ENCODE measurements at regions not wholly inside any gene's neighbourhood (a gene's known extent, or its start where the extent isn't known, plus 50 kb on each side); places are given as distances from the start of the nearest gene placed in this dataset.

- Mint-ChIP-seq H3K27me3 (peaks cover 15 to 65% of the 10 kb centered on the region in 2 donors), H3K36me3 (peaks cover 0 to 3% (median 0%) of the 10 kb centered on the region in 3 donors), H3K9me3 (peaks cover 11 to 20% (median 15%) of the 10 kb centered on the region in 5 donors), H3K4me1 (peaks cover 0 to 7% (median 0%) of the 10 kb centered on the region in 3 donors), H3K4me3 (no peak overlapping the region), H3K27ac (no peak overlapping the region)
- no peak for DNase-seq
- Histone ChIP-seq H3K4me3 (ENCODE audit: low read length) (no peak overlapping the region), H3K4me1 (ENCODE audit: insufficient read depth, low read length) (no peaks in the 10 kb centered on the region), H3K36me3 (ENCODE audit: insufficient read depth, low read length) (no peaks in the 10 kb centered on the region), H3K27me3 (ENCODE audit: insufficient read depth, low read length, poor library complexity, severe bottlenecking) (no peaks in the 10 kb centered on the region), H3K27ac (ENCODE audit: low read depth, low read length) (no peak overlapping the region), H3K9me3 (ENCODE audit: low read length) (no peaks in the 10 kb centered on the region)
- ChIA-PET POLR2A (no interaction called here), CTCF (no interaction called here)
Measured at GRCh38 chr9:107178293-107178692, 104.8 kb upstream of the RAD23B start.

DNA sequence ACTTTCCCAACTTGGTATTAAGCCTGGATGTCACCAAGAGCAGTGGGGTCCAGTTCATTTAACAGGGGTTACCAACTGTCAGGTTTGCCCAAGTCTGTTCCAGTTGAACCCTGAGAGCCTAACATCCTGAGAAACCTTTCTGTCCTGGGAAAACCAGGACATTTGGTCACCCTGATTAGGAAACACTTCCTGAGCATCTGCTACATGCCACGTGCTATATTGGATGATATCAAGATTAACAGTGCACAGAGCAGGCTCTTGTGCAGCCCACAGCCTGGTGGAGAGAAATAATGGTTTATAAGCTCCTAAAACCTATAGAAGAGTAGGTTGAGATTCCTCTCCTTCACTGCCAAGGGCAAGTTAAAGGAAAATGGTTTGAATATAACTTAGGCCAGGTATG, 102.9 kb upstream of the RAD23B start:
- H3K27ac ChIP-seq (ENCODE audit: low read depth, low read length) = no peak overlapping the region
- Mint-ChIP-seq H3K9me3 (peaks cover 15 to 29% (median 23%) of the 10 kb centered on the region in 5 donors), H3K4me3 (no peak overlapping the region), H3K27me3 (peaks cover 15 to 70% of the 10 kb centered on the region in 2 donors), H3K36me3 (peaks cover 0 to 8% (median 0%) of the 10 kb centered on the region in 3 donors), H3K27ac (no peak overlapping the region), H3K4me1 (no peaks in the 10 kb centered on the region)
- no peak for DNase-seq
- H3K9me3 ChIP-seq (ENCODE audit: low read length) = no peaks in the 10 kb centered on the region
- no peaks in the 10 kb centered on the region for H3K36me3 ChIP-seq (ENCODE audit: insufficient read depth, low read length)
- ChIA-PET CTCF (no interaction called here), POLR2A (no interaction called here)
- no peaks in the 10 kb centered on the region for H3K4me1 ChIP-seq (ENCODE audit: insufficient read depth, low read length)
- H3K27me3 ChIP-seq (ENCODE audit: insufficient read depth, low read length, poor library complexity, severe bottlenecking) = no peaks in the 10 kb centered on the region
- H3K4me3 ChIP-seq (ENCODE audit: low read length) = no peak overlapping the region

DNA sequence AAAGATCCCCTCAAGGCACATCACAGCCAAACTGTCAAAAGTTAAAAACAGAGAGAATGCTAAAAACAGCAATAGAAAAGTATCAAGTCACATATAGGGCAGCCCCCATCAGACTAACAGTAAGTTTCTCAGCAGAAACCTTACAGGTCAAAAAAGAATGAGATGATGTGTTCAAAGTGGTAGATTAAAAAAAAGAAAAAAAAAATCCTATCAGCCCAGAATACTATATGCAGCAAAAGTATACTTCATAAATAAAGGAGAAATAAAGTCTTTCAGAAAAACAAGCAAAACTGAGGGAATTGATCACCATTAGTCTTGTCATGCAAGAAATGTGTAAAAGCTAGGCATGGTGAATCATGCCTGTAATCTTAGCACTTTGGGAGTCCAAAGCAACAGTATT, 99.9 kb upstream of the RAD23B start:
- ChIA-PET POLR2A (interaction anchor here (0.7 kb wide), 1 partner anchor 12 kb away, joined by 10 read pairs; no protein-coding TSS in a partner anchor), CTCF (no interaction called here)
- DNase-seq = no peak
- H3K27me3 Mint-ChIP-seq = peaks cover 21 to 56% of the 10 kb centered on the region in 2 donors
- H3K27me3 ChIP-seq (ENCODE audit: insufficient read depth, low read length, poor library complexity, severe bottlenecking) = no peaks in the 10 kb centered on the region
- H3K4me1 ChIP-seq (ENCODE audit: insufficient read depth, low read length) = no peaks in the 10 kb centered on the region
- H3K4me3 Mint-ChIP-seq = no peak overlapping the region
- no peak overlapping the region for H3K27ac ChIP-seq (ENCODE audit: low read depth, low read length)
- H3K36me3 ChIP-seq (ENCODE audit: insufficient read depth, low read length) = no peaks in the 10 kb centered on the region
- H3K36me3 Mint-ChIP-seq = peaks cover 0 to 8% (median 0%) of the 10 kb centered on the region in 3 donors
- peaks cover 15 to 29% (median 23%) of the 10 kb centered on the region in 5 donors for H3K9me3 Mint-ChIP-seq
- no peak overlapping the region for H3K27ac Mint-ChIP-seq
- H3K4me1 Mint-ChIP-seq = no peaks in the 10 kb centered on the region
- H3K9me3 ChIP-seq (ENCODE audit: low read length) = no peaks in the 10 kb centered on the region
- no peak overlapping the region for H3K4me3 ChIP-seq (ENCODE audit: low read length)

GRCh38 chr9:107188376-107188775, 94.7 kb upstream of the RAD23B start:
- H3K36me3 ChIP-seq (ENCODE audit: insufficient read depth, low read length) = no peaks in the 10 kb centered on the region
- no peaks in the 10 kb centered on the region for H3K27me3 ChIP-seq (ENCODE audit: insufficient read depth, low read length, poor library complexity, severe bottlenecking)
- H3K4me3 Mint-ChIP-seq = peak overlapping the region in 1 of 7 donors; percentile 12
- no peak for DNase-seq
- H3K4me1 Mint-ChIP-seq = no peaks in the 10 kb centered on the region
- no peaks in the 10 kb centered on the region for H3K9me3 ChIP-seq (ENCODE audit: low read length)
- peaks cover 0 to 4% (median 0%) of the 10 kb centered on the region in 3 donors for H3K36me3 Mint-ChIP-seq
- no peak overlapping the region for H3K27ac Mint-ChIP-seq
- H3K4me3 ChIP-seq (ENCODE audit: low read length) = no peak overlapping the region
- H3K27me3 Mint-ChIP-seq = peaks cover 17 to 44% of the 10 kb centered on the region in 2 donors
- H3K4me1 ChIP-seq (ENCODE audit: insufficient read depth, low read length) = no peaks in the 10 kb centered on the region
- POLR2A ChIA-PET = no interaction called here
- CTCF ChIA-PET = interaction anchor here (1.1 kb wide), 1 partner anchor 153 kb away, joined by 3 read pairs; no protein-coding TSS in a partner anchor
- H3K27ac ChIP-seq (ENCODE audit: low read depth, low read length) = no peak overlapping the region
- peaks cover 3 to 10% (median 6%) of the 10 kb centered on the region in 5 donors for H3K9me3 Mint-ChIP-seq

DNA sequence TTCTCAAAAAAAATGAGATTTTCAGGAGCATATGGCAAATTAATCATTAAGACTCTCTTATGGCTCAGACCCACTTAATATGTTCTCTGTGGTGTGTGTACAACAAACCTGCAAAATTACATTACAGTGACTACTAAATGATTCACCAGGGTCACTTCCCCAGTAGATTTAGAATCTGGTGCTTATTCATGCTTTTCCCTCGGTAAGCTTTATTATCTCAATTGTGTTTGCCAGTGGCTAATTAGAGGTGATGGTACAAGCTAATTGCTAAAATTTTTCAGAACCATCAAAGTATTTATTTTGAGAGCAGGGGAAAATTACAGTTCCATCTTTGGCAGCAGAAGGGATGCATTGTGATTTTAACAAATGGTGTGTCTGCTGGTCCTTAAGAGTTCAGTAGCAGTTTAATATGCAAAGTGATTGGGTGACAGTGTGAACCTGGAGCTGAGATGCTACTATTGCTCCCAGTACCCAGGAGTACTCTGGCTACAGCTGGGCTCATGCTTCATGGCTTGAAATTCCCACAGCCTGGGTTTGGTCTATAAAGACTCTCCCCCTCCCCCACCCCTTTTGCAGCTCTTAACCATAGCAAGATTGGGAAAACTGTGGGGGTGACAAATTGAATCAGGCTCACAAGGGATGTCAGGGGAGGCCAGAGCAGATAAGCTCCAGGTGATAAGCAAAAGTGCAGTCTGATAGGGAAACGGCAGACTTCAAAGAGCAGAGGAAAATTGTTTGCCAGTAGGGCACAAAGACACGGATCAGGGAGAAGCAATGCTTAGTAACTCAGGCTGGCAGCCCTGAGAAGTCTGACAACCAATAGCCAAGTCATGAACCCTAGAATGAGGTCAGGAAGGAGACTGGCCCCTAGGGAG, 92.8 kb upstream of the RAD23B start:
- Mint-ChIP-seq H3K9me3 (no peaks in the 10 kb centered on the region), H3K4me1 (no peaks in the 10 kb centered on the region), H3K4me3 (no peak overlapping the region), H3K27me3 (peaks cover 12 to 29% of the 10 kb centered on the region in 2 donors), H3K27ac (no peak overlapping the region), H3K36me3 (no peaks in the 10 kb centered on the region)
- Histone ChIP-seq H3K4me1 (ENCODE audit: insufficient read depth, low read length) (no peaks in the 10 kb centered on the region), H3K27me3 (ENCODE audit: insufficient read depth, low read length, poor library complexity, severe bottlenecking) (no peaks in the 10 kb centered on the region), H3K27ac (ENCODE audit: low read depth, low read length) (no peak overlapping the region), H3K4me3 (ENCODE audit: low read length) (no peak overlapping the region), H3K9me3 (ENCODE audit: low read length) (no peaks in the 10 kb centered on the region), H3K36me3 (ENCODE audit: insufficient read depth, low read length) (no peaks in the 10 kb centered on the region)
- POLR2A ChIA-PET = no interaction called here
- DNase-seq = no peak
- CTCF ChIA-PET = interaction anchor here (0.9 kb wide), 1 partner anchor 11 kb away, joined by 3 read pairs; no protein-coding TSS in a partner anchor

DNA sequence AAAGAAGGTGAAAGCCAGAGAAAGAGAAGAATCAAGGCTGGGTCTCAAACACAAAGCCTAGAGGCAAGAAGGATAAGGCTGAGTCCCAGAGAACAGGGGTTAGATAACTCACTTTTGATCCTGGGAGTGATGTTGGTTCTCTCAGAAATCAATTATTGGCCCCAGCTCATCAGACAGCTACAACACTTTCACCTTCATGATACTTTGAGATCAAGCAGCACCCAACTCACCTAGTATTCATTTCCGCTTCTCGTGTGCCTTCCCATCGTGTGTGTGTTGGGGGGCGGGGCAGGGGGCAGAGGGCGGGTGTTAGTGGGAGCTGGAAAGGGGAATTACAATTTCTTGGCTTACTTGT, 92.2 kb upstream of the RAD23B start:
- H3K4me3 ChIP-seq (ENCODE audit: low read length) = no peak overlapping the region
- Mint-ChIP-seq H3K27me3 (peaks cover 10 to 29% of the 10 kb centered on the region in 2 donors), H3K36me3 (no peaks in the 10 kb centered on the region), H3K4me1 (no peaks in the 10 kb centered on the region), H3K4me3 (no peak overlapping the region), H3K9me3 (no peaks in the 10 kb centered on the region), H3K27ac (no peak overlapping the region)
- CTCF ChIA-PET = interaction anchor here (0.9 kb wide), 1 partner anchor 10 kb away, joined by 3 read pairs; no protein-coding TSS in a partner anchor
- H3K4me1 ChIP-seq (ENCODE audit: insufficient read depth, low read length) = no peaks in the 10 kb centered on the region
- H3K36me3 ChIP-seq (ENCODE audit: insufficient read depth, low read length) = no peaks in the 10 kb centered on the region
- no peak overlapping the region for H3K27ac ChIP-seq (ENCODE audit: low read depth, low read length)
- DNase-seq = no peak
- H3K9me3 ChIP-seq (ENCODE audit: low read length) = no peaks in the 10 kb centered on the region
- no peaks in the 10 kb centered on the region for H3K27me3 ChIP-seq (ENCODE audit: insufficient read depth, low read length, poor library complexity, severe bottlenecking)
- POLR2A ChIA-PET = no interaction called here

DNA sequence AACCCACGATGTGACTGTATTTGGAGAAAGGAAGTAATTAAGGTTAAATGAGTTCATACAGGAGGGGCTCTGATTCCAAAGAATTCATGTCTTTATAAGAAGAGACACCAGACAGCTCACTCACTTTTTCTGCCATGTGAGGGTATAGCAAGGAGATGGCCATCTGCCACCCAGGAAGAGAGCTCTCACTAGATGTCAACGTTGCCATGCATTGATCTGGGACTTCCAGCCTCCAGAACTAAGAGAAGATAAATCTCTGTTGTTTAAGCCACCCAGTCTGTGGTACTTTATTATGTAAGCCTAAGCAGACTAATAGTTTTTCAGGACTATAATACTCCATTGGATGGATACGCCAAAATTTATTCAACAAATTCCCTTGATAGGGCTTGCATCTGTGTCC, 89.8 kb upstream of the RAD23B start:
- Histone ChIP-seq H3K9me3 (ENCODE audit: low read length) (no peaks in the 10 kb centered on the region), H3K4me1 (ENCODE audit: insufficient read depth, low read length) (no peaks in the 10 kb centered on the region), H3K27ac (ENCODE audit: low read depth, low read length) (no peak overlapping the region), H3K36me3 (ENCODE audit: insufficient read depth, low read length) (no peaks in the 10 kb centered on the region), H3K27me3 (ENCODE audit: insufficient read depth, low read length, poor library complexity, severe bottlenecking) (no peaks in the 10 kb centered on the region), H3K4me3 (ENCODE audit: low read length) (no peak overlapping the region)
- Mint-ChIP-seq H3K4me3 (no peak overlapping the region), H3K27me3 (peaks cover 4 to 30% of the 10 kb centered on the region in 2 donors), H3K4me1 (no peaks in the 10 kb centered on the region), H3K27ac (no peak overlapping the region), H3K36me3 (no peaks in the 10 kb centered on the region), H3K9me3 (no peaks in the 10 kb centered on the region)
- ChIA-PET POLR2A (no interaction called here), CTCF (no interaction called here)
- no peak for DNase-seq

DNA sequence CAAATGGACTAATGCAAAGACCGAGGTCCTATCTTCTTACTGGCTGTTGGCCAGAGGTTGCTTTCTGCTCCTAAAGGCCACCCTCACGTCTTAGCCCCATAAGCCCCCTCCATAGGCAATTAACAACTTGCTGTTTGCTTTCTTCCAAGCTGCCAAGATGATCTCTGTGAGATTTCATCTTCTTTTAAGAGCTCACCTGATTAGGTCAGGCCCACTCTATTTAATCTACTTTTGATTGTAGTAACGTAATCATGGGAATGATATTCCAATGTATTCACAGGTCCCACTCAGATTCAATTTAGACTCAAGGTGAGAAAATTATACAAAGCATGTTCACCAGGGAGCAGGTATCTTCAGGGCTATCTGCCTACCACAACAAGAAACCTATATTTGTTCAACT, 84.4 kb upstream of the RAD23B start:
- ChIA-PET CTCF (no interaction called here), POLR2A (no interaction called here)
- H3K9me3 Mint-ChIP-seq = peaks cover 0 to 6% (median 2%) of the 10 kb centered on the region in 5 donors
- peaks cover 0 to 13% of the 10 kb centered on the region in 2 donors for H3K27me3 Mint-ChIP-seq
- no peak overlapping the region for H3K27ac Mint-ChIP-seq
- Histone ChIP-seq H3K36me3 (ENCODE audit: insufficient read depth, low read length) (no peaks in the 10 kb centered on the region), H3K27ac (ENCODE audit: low read depth, low read length) (no peak overlapping the region), H3K4me1 (ENCODE audit: insufficient read depth, low read length) (no peaks in the 10 kb centered on the region), H3K27me3 (ENCODE audit: insufficient read depth, low read length, poor library complexity, severe bottlenecking) (no peaks in the 10 kb centered on the region), H3K9me3 (ENCODE audit: low read length) (no peaks in the 10 kb centered on the region), H3K4me3 (ENCODE audit: low read length) (no peak overlapping the region)
- peaks cover 0 to 4% (median 2%) of the 10 kb centered on the region in 3 donors for H3K36me3 Mint-ChIP-seq
- H3K4me1 Mint-ChIP-seq = no peaks in the 10 kb centered on the region
- no peak overlapping the region for H3K4me3 Mint-ChIP-seq
- DNase-seq = no peak

Measured in CD8-positive, alpha-beta memory T cell (primary cell).